ENCODE measurements at regions not wholly inside any gene's neighbourhood (a gene's known extent, or its start where the extent isn't known, plus 50 kb on each side); places are given as distances from the start of the nearest gene placed in this dataset.

DNA sequence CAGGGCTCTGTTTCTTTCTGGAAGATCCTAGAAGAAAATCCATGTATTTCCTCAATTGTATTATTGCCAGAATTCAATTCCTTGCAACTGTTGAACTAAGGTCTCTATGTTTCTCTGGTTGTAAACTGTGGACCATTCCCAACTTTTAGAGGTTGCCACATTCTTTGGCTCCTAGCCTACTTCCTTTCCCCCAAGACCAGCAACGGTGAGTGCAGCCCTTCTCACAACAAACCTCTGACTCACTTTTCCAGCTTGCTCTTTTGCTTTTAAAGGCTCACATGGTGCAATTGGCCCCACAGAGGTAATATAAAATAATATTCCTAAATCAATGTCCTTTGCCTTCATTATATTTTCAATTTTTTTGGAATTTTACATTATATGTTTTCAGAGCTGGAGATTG is 371.3 kb downstream of the SLITRK5 start:
- Mint-ChIP-seq H3K4me1 (no peaks in the 10 kb centered on the region), H3K27ac (no peak overlapping the region), H3K9me3 (no peaks in the 10 kb centered on the region), H3K4me3 (no peak overlapping the region), H3K36me3 (no peaks in the 10 kb centered on the region), H3K27me3 (ENCODE audit: insufficient read depth, low read depth) (no peaks in the 10 kb centered on the region)
- Histone ChIP-seq H3K4me3 (no peak overlapping the region), H3F3A (ENCODE audit: low read depth) (no peaks in the 10 kb centered on the region), H3K4me1 (no peaks in the 10 kb centered on the region), H3K9ac (no peak overlapping the region), H3K79me2 (ENCODE audit: low read depth) (no peaks in the 10 kb centered on the region), H3K36me3 (no peaks in the 10 kb centered on the region), H3K4me2 (no peak overlapping the region), H4K20me1 (ENCODE audit: low read depth) (no peaks in the 10 kb centered on the region), H3K9me3 (ENCODE audit: low read depth) (no peaks in the 10 kb centered on the region), H2AFZ (replicated peaks) (no peak overlapping the region), H3K27me3 (no peaks in the 10 kb centered on the region), H3K27ac (no peak overlapping the region)
- no peak for TF ChIP-seq CTCF (IDR thresholded peaks at IDR 0.05)
- no peak for TF ChIP-seq EZH2 (IDR thresholded peaks at IDR 0.05)
- no peak for TF ChIP-seq EZH2phosphoT487 (IDR thresholded peaks at IDR 0.05)
- DNase-seq (ENCODE audit: low spot score) = no peak

DNA sequence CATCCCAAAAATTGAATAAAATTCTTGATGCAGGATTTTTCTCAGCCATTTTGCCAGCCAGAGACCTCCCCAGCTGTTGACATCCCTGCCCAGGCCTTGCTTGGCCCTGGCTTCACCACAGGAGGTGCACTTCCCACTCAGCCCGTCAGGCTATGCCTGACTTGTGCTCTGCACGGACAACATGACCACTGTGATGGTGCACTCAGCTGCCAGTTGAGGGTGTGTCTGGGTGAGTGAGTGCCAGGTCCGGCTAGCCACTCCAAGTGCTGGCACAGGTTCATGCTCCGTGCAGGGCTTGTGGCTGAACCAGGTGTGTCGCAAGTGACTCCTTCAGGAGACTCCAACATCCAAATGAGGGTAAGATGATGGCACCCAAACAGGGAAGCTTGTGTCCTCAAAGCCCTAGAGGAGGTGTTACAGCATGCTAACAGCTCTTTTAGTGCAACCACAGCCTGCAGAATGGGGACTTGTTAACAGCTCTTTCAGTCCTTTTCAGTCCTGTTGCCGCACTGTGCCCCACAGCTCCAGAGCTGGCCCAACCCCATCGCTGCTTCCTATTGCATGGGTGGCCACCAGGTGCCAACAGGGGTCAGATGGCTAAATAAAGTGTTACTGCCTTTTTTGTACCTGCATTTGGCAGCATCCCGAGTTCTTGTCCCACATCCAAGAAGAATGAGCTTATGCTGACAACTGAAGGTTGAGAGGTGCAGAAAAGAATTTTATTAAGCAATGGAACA is 380.7 kb downstream of the SLITRK5 start:
- H3K79me2 ChIP-seq (ENCODE audit: low read depth) = no peaks in the 10 kb centered on the region
- no peak overlapping the region for H3K9ac ChIP-seq
- no peak overlapping the region for H3K4me3 ChIP-seq
- Mint-ChIP-seq H3K36me3 (no peaks in the 10 kb centered on the region), H3K27ac (no peak overlapping the region), H3K27me3 (ENCODE audit: insufficient read depth, low read depth) (no peaks in the 10 kb centered on the region), H3K9me3 (peaks cover 6% of the 10 kb centered on the region), H3K4me1 (no peaks in the 10 kb centered on the region), H3K4me3 (no peak overlapping the region)
- peak; percentile 8 for DNase-seq (ENCODE audit: low spot score)
- no peaks in the 10 kb centered on the region for H3F3A ChIP-seq (ENCODE audit: low read depth)
- no peak for TF ChIP-seq CTCF (IDR thresholded peaks at IDR 0.05)
- TF ChIP-seq EZH2phosphoT487 (IDR thresholded peaks at IDR 0.05) = no peak
- TF ChIP-seq EZH2 (IDR thresholded peaks at IDR 0.05) = no peak
- H3K36me3 ChIP-seq = no peaks in the 10 kb centered on the region
- H3K4me1 ChIP-seq = no peaks in the 10 kb centered on the region
- no peak overlapping the region for H2AFZ ChIP-seq (replicated peaks)
- no peaks in the 10 kb centered on the region for H3K9me3 ChIP-seq (ENCODE audit: low read depth)
- no peak overlapping the region for H3K27ac ChIP-seq
- no peaks in the 10 kb centered on the region for H3K27me3 ChIP-seq
- no peaks in the 10 kb centered on the region for H4K20me1 ChIP-seq (ENCODE audit: low read depth)
- no peak overlapping the region for H3K4me2 ChIP-seq

DNA sequence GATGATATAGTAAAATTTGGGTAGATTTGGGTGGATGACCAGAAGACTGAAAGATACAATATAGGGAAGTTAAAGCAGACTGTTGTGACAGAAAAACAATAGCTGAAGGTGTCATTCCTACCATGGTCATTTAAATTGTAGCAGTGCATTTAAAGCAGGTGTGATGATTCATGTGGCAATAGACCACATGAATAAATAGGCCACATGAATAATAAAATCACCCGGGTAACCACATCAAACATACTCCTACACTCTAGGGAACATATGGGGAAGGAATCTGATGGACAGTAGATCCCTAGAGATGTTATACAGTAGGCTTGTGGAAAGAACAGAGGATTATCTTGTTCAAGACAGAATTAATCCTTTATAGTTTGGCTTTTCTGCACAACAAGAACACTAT is 392.6 kb downstream of the SLITRK5 start:
- no peak overlapping the region for H3K4me3 Mint-ChIP-seq
- Histone ChIP-seq H3K4me3 (no peak overlapping the region), H3K4me1 (no peaks in the 10 kb centered on the region), H3K27me3 (no peaks in the 10 kb centered on the region), H3K4me2 (no peak overlapping the region), H3K27ac (no peak overlapping the region), H2AFZ (replicated peaks) (no peak overlapping the region), H3K36me3 (no peaks in the 10 kb centered on the region), H3F3A (ENCODE audit: low read depth) (no peaks in the 10 kb centered on the region), H4K20me1 (ENCODE audit: low read depth) (no peaks in the 10 kb centered on the region), H3K9me3 (ENCODE audit: low read depth) (peaks cover 3% of the 10 kb centered on the region), H3K9ac (no peak overlapping the region), H3K79me2 (ENCODE audit: low read depth) (no peaks in the 10 kb centered on the region)
- H3K36me3 Mint-ChIP-seq = no peaks in the 10 kb centered on the region
- no peaks in the 10 kb centered on the region for H3K9me3 Mint-ChIP-seq
- H3K27ac Mint-ChIP-seq = no peak overlapping the region
- TF ChIP-seq EZH2phosphoT487 (IDR thresholded peaks at IDR 0.05) (no peak), EZH2 (IDR thresholded peaks at IDR 0.05) (no peak), CTCF (IDR thresholded peaks at IDR 0.05) (no peak)
- H3K4me1 Mint-ChIP-seq = no peaks in the 10 kb centered on the region
- no peak for DNase-seq (ENCODE audit: low spot score)
- H3K27me3 Mint-ChIP-seq (ENCODE audit: insufficient read depth, low read depth) = no peaks in the 10 kb centered on the region

Data from neural progenitor cell (in vitro differentiated cells).